Effector memory CD4-positive, alpha-beta T cell (primary cell): ENCODE measurements at regions not wholly inside any gene's neighbourhood (a gene's known extent, or its start where the extent isn't known, plus 50 kb on each side); places are given as distances from the start of the nearest gene placed in this dataset.

ENCODE experiments used
- DNase-seq, 3 donors: peaks; one replicate each; pipeline ENCODE4 v3.0.0-alpha.2; 2020
- H3K27ac ChIP-seq: 2 replicates; pipeline ENCODE4 v1.7.0; 2013; ENCODE audit warnings: mild to moderate bottlenecking, low read length, moderate library complexity; ENCODE audit not compliant: insufficient read depth, poor library complexity, severe bottlenecking
- H3K27me3 ChIP-seq: replicated peaks from 2 replicates; pipeline ENCODE4 v1.7.0; 2013; ENCODE audit warnings: mild to moderate bottlenecking, low read length; ENCODE audit not compliant: insufficient read depth, control insufficient read depth, poor library complexity, severe bottlenecking
- H3K36me3 ChIP-seq: 2 replicates; pipeline ENCODE4 v1.7.0; 2013; ENCODE audit warnings: mild to moderate bottlenecking, low read length, moderate library complexity; ENCODE audit not compliant: control insufficient read depth, insufficient read depth
- H3K4me1 ChIP-seq: 2 replicates; pipeline ENCODE4 v1.7.0; 2013; ENCODE audit warnings: low read length, mild to moderate bottlenecking; ENCODE audit not compliant: control insufficient read depth, insufficient read depth, poor library complexity, severe bottlenecking
- H3K4me3 ChIP-seq: 2 replicates; pipeline ENCODE4 v1.7.0; 2013; ENCODE audit warnings: low read length, low read depth, mild to moderate bottlenecking; ENCODE audit not compliant: insufficient read depth, poor library complexity, severe bottlenecking
- H3K9me3 ChIP-seq: 2 replicates; pipeline ENCODE4 v1.7.0; 2013; ENCODE audit warnings: mild to moderate bottlenecking, low read length, moderate library complexity; ENCODE audit not compliant: control insufficient read depth

DNA sequence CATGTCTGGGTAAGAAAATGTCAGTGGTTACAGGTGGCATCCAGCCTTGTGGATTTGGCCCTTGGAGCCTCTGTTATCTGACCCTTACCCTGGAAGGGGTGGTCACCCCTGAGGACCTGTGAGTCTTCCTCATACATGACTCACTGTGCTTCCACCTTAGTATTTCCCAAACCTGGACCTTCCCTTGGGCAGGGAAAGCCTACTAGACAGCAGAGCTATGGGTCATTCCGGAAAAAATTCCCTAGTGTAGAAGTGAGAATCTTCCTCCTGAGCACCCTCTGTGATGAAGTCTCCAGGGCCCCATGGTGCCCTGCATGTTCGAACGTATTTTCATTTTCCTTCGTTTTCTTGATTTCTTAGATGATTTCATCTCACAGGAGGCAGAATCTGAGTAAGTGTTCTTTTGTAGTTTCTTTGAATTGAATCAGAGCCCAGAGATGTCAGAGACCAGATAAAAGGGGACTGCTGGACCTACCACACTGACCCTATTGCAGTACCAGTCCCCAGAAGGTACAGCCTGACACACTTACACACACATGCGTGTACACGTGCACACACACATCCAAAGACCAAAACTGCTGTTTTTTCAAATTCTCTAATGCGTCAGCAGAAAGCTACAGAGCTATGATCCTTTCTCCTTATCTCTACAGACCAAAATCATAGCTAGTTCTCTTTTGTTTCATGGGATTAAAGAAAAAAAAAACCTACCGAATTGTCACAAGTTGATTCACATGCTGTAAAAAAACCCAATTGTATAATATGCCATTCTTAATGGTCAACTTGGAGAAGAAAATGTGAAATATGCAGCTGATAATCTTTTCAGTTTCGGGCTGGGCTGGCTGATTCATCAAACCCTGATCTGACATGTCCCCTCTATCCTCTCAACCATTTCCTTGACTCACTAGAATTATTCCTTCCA is 50.5 kb upstream of the ARHGEF3 start:
- Histone ChIP-seq H3K4me1 (no peaks in the 10 kb centered on the region), H3K27ac (no peak overlapping the region), H3K27me3 (no peaks in the 10 kb centered on the region), H3K36me3 (peaks cover 2% of the 10 kb centered on the region), H3K4me3 (no peak overlapping the region), H3K9me3 (no peaks in the 10 kb centered on the region)
- DNase-seq, result no peak
